ENCODE measurements at regions not wholly inside any gene's neighbourhood (a gene's known extent, or its start where the extent isn't known, plus 50 kb on each side); places are given as distances from the start of the nearest gene placed in this dataset.

DNA sequence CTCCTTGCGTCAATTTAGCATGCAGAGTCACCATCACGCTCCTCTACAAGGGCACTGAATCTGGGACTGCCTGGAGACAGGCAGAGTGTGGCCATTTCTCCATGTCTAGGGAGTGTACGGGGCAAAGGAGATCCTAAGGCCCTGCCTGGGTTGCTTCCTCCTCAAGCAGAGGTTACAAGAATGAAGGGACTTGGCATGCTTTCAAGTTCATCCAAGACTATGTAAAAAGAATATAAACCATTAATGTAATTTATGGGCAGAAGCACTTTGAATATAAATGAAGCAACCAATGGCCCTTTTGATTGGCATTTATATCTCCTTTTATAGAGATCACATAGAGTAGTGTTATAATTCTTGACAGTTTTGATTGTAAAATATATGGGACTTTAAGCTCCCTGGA, 137.5 kb downstream of the BTBD3 start:
- no peak for DNase-seq (ENCODE audit: low read depth, low spot score)
- Histone ChIP-seq H3K79me2 (ENCODE audit: control insufficient read depth, insufficient read depth, low read length) (no peaks in the 10 kb centered on the region), H3K4me1 (ENCODE audit: control insufficient read depth, extremely low read depth, insufficient read depth, low read length) (peaks cover 9% of the 10 kb centered on the region), H3K9me1 (ENCODE audit: control insufficient read depth, extremely low read depth, insufficient read depth, low read length) (no peaks in the 10 kb centered on the region), H3K36me3 (ENCODE audit: control insufficient read depth in 2 of 2, extremely low read depth in 1 of 2, insufficient read depth in 2 of 2, low read length in 2 of 2) (no peaks in the 10 kb centered on the region), H3K9me3 (ENCODE audit: control insufficient read depth, low read depth, low read length) (no peaks in the 10 kb centered on the region), H4K20me1 (ENCODE audit: control insufficient read depth, extremely low read depth, insufficient read depth, low read length) (no peaks in the 10 kb centered on the region), H3K4me2 (ENCODE audit: control insufficient read depth, extremely low read depth, insufficient read depth, low read depth, low read length) (no peak overlapping the region), H3K9ac (ENCODE audit: control insufficient read depth, extremely low read depth, insufficient read depth, low read length) (no peak overlapping the region), H3K27ac (ENCODE audit: control insufficient read depth, insufficient read depth, low read length) (no peak overlapping the region), H2AFZ (ENCODE audit: control insufficient read depth, low read length) (no peak overlapping the region), H3K4me3 (ENCODE audit: control insufficient read depth in 2 of 3, extremely low read depth in 1 of 3, insufficient read depth in 2 of 3, low read depth in 1 of 3, low read length in 3 of 3) (no peak overlapping the region), H3K27me3 (ENCODE audit: control insufficient read depth, extremely low read depth, insufficient read depth, low read length) (no peaks in the 10 kb centered on the region)
- no peak for FAIRE-seq
- no peak for TF ChIP-seq EZH2 (IDR thresholded peaks at IDR 0.05; ENCODE audit: low read length)
- dilution Hi-C loops (cut with MboI; ENCODE audit: extremely low pct_ligation_motif_present, low sequenced_read_pairs), result no loop called here

DNA sequence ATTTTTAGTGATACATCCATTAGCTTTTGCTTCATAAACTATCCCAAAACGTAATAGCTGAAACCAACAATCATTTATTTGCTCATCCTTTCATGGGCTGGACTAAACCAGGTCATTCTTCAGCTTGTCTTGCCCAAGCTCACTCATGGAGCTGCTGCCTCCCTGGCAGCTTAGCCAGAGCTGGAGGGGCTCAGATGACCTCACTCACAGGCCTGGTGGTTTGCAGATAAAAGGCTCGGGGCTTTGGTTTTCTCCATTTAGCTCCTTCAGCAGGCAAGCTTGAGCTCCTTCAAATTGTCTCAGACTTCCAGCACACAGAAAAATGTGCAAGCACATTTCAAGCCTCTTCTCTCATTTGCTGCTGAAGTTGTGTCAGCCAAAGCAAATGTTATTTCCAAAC, 139.1 kb downstream of the BTBD3 start:
- Histone ChIP-seq H3K9ac (ENCODE audit: control insufficient read depth, extremely low read depth, insufficient read depth, low read length) (no peak overlapping the region), H3K9me1 (ENCODE audit: control insufficient read depth, extremely low read depth, insufficient read depth, low read length) (no peaks in the 10 kb centered on the region), H2AFZ (ENCODE audit: control insufficient read depth, low read length) (no peak overlapping the region), H3K4me2 (ENCODE audit: control insufficient read depth, extremely low read depth, insufficient read depth, low read depth, low read length) (no peak overlapping the region), H3K4me1 (ENCODE audit: control insufficient read depth, extremely low read depth, insufficient read depth, low read length) (peaks cover 9% of the 10 kb centered on the region), H3K27me3 (ENCODE audit: control insufficient read depth, extremely low read depth, insufficient read depth, low read length) (no peaks in the 10 kb centered on the region), H3K4me3 (ENCODE audit: control insufficient read depth in 2 of 3, extremely low read depth in 1 of 3, insufficient read depth in 2 of 3, low read depth in 1 of 3, low read length in 3 of 3) (no peak overlapping the region), H4K20me1 (ENCODE audit: control insufficient read depth, extremely low read depth, insufficient read depth, low read length) (no peaks in the 10 kb centered on the region), H3K79me2 (ENCODE audit: control insufficient read depth, insufficient read depth, low read length) (no peaks in the 10 kb centered on the region), H3K9me3 (ENCODE audit: control insufficient read depth, low read depth, low read length) (no peaks in the 10 kb centered on the region), H3K27ac (ENCODE audit: control insufficient read depth, insufficient read depth, low read length) (no peak overlapping the region), H3K36me3 (ENCODE audit: control insufficient read depth in 2 of 2, extremely low read depth in 1 of 2, insufficient read depth in 2 of 2, low read length in 2 of 2) (no peaks in the 10 kb centered on the region)
- FAIRE-seq, result no peak
- dilution Hi-C loops (cut with MboI; ENCODE audit: extremely low pct_ligation_motif_present, low sequenced_read_pairs), result no loop called here
- TF ChIP-seq, protein P1, sequence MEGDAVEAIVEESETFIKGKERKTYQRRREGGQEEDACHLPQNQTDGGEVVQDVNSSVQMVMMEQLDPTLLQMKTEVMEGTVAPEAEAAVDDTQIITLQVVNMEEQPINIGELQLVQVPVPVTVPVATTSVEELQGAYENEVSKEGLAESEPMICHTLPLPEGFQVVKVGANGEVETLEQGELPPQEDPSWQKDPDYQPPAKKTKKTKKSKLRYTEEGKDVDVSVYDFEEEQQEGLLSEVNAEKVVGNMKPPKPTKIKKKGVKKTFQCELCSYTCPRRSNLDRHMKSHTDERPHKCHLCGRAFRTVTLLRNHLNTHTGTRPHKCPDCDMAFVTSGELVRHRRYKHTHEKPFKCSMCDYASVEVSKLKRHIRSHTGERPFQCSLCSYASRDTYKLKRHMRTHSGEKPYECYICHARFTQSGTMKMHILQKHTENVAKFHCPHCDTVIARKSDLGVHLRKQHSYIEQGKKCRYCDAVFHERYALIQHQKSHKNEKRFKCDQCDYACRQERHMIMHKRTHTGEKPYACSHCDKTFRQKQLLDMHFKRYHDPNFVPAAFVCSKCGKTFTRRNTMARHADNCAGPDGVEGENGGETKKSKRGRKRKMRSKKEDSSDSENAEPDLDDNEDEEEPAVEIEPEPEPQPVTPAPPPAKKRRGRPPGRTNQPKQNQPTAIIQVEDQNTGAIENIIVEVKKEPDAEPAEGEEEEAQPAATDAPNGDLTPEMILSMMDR (optimal IDR thresholded peaks at IDR 0.05 in 1 of 3, IDR thresholded peaks at IDR 0.05 in 1 of 3, conservative IDR thresholded peaks at IDR 0.05 in 1 of 3; ENCODE audit: extremely low read depth in 1 of 3, insufficient read depth in 2 of 3, low read length in 3 of 3), result no peak
- TF ChIP-seq EZH2 (IDR thresholded peaks at IDR 0.05; ENCODE audit: low read length), result no peak
- no peak for DNase-seq (ENCODE audit: low read depth, low spot score)

DNA sequence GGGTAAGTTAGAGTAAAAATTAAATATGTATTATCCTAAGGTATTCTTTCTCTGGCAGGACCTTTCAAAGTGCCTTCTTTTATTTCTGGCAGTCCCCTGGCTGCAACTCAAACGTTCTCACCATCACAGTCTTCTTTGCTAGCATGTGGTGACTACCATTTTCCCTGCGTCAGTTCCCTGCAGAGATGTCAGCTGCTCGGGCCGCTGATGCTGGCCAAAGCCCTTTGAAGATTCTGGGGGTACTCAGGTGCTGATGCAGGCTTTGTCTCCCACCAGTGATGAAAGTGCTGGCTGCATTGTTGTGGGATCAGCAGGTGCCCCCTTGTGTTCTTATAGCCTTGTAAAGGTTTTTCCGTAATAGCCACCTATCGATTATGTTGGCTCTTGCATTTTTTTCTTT, 140.1 kb downstream of the BTBD3 start:
- no peak for TF ChIP-seq EZH2 (IDR thresholded peaks at IDR 0.05; ENCODE audit: low read length)
- TF ChIP-seq, protein P1 (optimal IDR thresholded peaks at IDR 0.05 in 1 of 3, IDR thresholded peaks at IDR 0.05 in 1 of 3, conservative IDR thresholded peaks at IDR 0.05 in 1 of 3; ENCODE audit: extremely low read depth in 1 of 3, insufficient read depth in 2 of 3, low read length in 3 of 3), result no peak
- H3K36me3 ChIP-seq (ENCODE audit: control insufficient read depth in 2 of 2, extremely low read depth in 1 of 2, insufficient read depth in 2 of 2, low read length in 2 of 2), result no peaks in the 10 kb centered on the region

More for the DNA sequence above, 140.1 kb downstream of the BTBD3 start:
- Histone ChIP-seq H4K20me1 (ENCODE audit: control insufficient read depth, extremely low read depth, insufficient read depth, low read length) (no peaks in the 10 kb centered on the region), H3K9me1 (ENCODE audit: control insufficient read depth, extremely low read depth, insufficient read depth, low read length) (no peaks in the 10 kb centered on the region), H3K79me2 (ENCODE audit: control insufficient read depth, insufficient read depth, low read length) (no peaks in the 10 kb centered on the region), H3K4me1 (ENCODE audit: control insufficient read depth, extremely low read depth, insufficient read depth, low read length) (peaks cover 9% of the 10 kb centered on the region), H3K9ac (ENCODE audit: control insufficient read depth, extremely low read depth, insufficient read depth, low read length) (no peak overlapping the region), H3K9me3 (ENCODE audit: control insufficient read depth, low read depth, low read length) (no peaks in the 10 kb centered on the region), H3K4me2 (ENCODE audit: control insufficient read depth, extremely low read depth, insufficient read depth, low read depth, low read length) (no peak overlapping the region), H3K27ac (ENCODE audit: control insufficient read depth, insufficient read depth, low read length) (no peak overlapping the region), H3K4me3 (ENCODE audit: control insufficient read depth in 2 of 3, extremely low read depth in 1 of 3, insufficient read depth in 2 of 3, low read depth in 1 of 3, low read length in 3 of 3) (no peak overlapping the region), H2AFZ (ENCODE audit: control insufficient read depth, low read length) (no peak overlapping the region), H3K27me3 (ENCODE audit: control insufficient read depth, extremely low read depth, insufficient read depth, low read length) (no peaks in the 10 kb centered on the region)
- DNase-seq (ENCODE audit: low read depth, low spot score) (no peak), FAIRE-seq (no peak)
- dilution Hi-C loops (cut with MboI; ENCODE audit: extremely low pct_ligation_motif_present, low sequenced_read_pairs), result no loop called here
